MV-4-11 (cell line): ENCODE measurements at regions not wholly inside any gene's neighbourhood (a gene's known extent, or its start where the extent isn't known, plus 50 kb on each side); places are given as distances from the start of the nearest gene placed in this dataset.

Experiments used
- DNase-seq: peaks from one replicate; lab custom pipeline; 2025; lab: John Stamatoyannopoulos, UW

GRCh38 chr17:33642002-33642401, 348.9 kb upstream of the ASIC2 start:
- DNase-seq = no peak

DNA sequence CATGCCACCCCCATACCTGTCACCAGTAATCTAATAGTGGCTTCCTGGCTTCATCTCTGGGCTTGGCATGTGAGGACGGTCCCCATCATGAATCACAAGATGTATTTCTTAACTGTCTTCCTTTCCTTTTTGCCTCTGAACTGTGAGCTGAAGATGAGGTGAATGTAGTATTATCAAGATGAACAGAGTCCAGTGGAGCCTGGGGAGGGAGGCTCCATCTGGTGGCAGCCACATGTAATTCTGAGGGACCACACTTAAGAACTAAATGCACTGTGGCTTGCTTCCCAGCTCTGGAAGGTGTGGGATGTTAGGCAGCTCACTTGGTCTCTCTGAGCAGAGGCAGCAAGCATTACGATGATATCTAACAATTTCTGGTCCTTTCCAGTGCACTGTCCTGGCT, 354.9 kb upstream of the ASIC2 start:
- peak; percentile 22 for DNase-seq

GRCh38 chr17:33650304-33650703, 357.2 kb upstream of the ASIC2 start:
- no peak for DNase-seq

- no peak for DNase-seq
Measured at GRCh38 chr17:33651686-33652085, 358.6 kb upstream of the ASIC2 start.

GRCh38 chr17:33652731-33653398, 359.8 kb upstream of the ASIC2 start:
- no peak for DNase-seq

DNA sequence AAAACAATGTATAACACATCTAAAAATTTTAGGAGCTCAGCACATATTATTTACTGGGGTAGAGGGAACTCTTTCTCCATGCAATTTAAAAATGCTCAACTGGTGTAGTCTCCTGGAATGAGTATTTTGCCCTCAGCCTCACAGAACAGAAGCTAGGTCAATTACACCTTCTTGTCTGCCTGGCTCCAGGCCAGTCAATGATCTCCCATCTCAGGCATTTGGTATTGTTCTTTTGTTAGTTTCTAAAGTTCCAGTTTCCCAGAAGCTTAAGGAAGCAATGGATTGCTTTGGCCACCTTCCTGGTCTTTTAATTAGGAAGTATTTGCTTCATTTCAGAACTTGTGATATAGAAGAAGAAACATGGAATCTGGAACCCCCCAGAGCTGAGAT, 360.3 kb upstream of the ASIC2 start:
- no peak for DNase-seq

GRCh38 chr17:33657181-33657580, 364.1 kb upstream of the ASIC2 start:
- no peak for DNase-seq

DNA sequence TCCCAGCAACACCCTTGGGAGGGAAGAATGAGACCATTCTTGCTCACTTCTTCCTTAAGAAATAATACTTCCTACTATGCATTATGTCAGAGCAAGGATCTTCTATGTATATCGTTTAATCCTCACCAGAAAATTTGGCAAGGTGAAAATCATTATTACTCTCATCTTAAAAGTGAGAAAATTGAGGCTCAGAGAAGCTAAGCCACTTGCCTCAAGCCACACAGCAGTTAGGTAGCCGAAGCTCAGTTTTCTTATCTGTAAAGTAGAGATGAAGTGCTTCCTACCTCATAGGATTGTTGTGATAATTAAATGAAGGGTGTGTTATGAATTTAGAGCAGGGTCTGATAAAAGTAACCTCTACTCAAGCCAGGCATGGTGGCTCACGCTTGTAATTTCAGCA, 368.9 kb upstream of the ASIC2 start:
- DNase-seq = no peak

DNA sequence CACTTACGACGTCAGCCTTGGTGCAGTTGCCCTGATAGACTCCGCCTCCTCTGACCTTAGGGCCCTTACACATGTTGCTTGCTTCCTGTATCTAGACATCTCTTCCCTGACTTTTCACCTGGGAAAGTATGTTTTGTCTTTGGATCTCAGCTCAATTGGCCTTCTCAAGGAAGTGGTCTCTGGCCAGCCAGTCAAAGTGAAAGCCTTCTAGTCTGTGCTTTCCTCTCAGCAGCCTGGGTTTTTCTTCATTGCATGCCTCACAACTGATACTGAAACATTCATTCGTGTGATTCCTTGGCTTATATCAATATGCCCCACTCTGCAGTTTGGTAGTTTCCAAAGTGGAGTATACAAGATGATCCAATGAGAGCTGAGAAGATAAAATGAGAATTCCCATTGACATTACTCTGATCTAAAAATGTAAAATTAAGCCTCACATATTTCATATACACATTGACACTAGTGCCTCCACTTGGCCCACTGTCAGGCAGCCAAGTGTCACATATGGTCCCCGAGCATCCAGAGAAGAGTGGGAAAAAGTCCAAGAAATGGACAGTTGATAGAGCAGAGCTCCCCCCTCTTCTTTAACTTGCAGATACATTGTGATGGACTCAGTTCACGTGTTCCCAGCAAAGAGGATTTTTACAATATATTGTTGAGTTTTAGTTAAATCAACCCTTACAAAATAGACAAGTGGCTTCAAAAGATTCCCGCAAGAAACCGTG, 371.2 kb upstream of the ASIC2 start:
- no peak for DNase-seq

- DNase-seq = peak; percentile 42
Measured at GRCh38 chr17:33667052-33667509, 374.0 kb upstream of the ASIC2 start.

- no peak for DNase-seq
Measured at GRCh38 chr17:33667671-33668070, 374.6 kb upstream of the ASIC2 start.

DNA sequence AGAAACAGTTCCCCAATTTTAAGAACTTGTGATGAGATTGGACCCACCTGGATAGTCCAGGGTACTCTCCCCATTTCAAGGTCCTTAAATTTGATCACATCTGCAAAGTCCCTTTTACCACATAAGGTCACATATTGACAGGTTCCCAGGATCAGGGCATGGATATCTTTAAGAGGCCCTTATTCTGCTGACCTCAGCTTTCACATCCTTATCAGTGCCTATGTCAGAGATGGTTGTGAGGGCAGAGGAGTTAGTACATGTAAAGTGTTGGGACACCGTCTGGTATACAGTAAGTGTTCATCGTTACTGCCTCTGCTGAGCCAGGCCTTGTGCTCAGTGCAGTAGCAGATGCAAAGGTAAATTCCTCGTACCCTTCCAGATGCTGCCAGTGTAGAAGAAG, 375.4 kb upstream of the ASIC2 start:
- no peak for DNase-seq

DNA sequence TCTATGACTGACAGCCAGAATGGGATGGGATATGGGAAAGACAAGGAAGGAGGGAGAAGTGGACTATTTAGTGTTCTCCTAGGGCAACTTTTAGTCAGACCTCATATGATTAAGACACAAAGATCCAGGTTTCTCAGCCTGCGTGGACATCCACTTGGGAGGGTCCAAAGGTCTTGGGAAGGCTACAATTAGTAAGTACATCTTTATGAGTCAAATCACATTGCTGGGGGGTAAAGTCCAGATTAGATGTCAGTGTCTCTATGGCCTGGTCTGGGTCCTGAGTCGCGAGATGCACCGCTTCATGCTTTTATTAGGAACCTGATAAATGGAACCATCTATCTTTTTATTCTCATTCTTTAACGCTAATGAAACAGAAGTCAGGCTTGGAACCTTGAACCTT, 378.4 kb upstream of the ASIC2 start:
- DNase-seq = no peak

GRCh38 chr17:33674685-33675084, 381.6 kb upstream of the ASIC2 start:
- peak; percentile 79 for DNase-seq

- no peak for DNase-seq
Measured at GRCh38 chr17:33676444-33676843, 383.3 kb upstream of the ASIC2 start.

DNA sequence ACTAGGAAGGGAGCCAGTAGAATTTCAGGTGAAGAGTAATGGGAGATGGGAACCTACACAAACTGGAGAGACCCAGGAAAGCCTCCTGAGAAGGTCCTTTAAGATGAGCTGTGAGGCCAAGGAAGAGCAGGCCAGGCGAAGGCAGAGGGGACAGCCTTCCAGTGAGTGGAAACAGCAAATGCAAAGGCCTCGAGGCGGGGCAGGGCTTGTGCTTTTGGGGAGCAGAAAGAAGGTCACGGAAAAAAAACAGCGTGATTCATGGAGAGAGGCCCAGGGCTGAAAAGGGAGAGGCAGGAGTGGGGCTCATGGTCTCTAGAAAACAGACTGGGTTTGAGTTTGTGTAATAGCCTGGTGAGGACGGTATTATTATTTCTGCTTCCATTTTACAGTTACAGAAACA, 386.5 kb upstream of the ASIC2 start:
- no peak for DNase-seq

DNA sequence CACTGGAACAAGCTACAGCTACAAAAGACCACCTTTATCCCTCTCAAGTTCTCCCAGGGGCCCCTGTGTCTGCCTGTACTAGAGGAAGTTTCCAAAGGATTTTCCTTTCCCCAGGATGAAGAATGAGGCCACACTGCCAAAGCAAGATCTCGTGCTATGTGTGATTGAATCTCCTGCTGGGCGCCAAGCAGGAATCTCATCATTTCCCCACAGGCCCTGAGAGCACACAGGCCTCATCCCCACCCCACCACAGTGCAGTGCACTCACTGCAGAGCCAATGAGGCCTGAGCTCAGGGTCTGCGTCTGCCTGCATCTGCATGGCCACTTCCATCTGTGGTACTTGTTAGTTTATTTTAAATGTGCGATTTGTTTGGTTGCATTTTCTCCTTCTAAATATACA, 387.4 kb upstream of the ASIC2 start:
- no peak for DNase-seq

- DNase-seq = no peak
Measured at GRCh38 chr17:33682599-33682998, 389.5 kb upstream of the ASIC2 start.

GRCh38 chr17:33684735-33685134, 391.6 kb upstream of the ASIC2 start:
- DNase-seq = no peak

DNA sequence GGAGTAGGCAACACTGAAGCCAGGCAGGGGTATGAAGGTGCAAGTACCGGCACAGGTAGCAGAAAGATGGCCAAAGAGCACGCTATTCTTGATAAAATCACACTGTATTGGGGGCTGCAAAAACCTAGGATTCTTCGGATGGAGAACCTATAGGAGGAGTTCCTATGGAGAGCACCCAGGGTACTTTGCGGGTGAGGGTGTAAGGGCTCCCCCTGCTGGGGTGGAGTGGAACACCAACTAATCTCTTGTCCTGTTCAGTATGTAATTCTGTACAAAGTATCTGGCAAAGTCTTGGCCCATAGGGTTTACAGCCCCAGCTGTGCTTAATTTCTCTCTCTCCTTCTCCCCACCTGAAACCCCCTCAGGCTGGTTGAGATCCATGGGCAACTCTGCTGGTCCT, 393.1 kb upstream of the ASIC2 start:
- DNase-seq = no peak

GRCh38 chr17:33687831-33688230, 394.7 kb upstream of the ASIC2 start:
- DNase-seq = no peak

DNA sequence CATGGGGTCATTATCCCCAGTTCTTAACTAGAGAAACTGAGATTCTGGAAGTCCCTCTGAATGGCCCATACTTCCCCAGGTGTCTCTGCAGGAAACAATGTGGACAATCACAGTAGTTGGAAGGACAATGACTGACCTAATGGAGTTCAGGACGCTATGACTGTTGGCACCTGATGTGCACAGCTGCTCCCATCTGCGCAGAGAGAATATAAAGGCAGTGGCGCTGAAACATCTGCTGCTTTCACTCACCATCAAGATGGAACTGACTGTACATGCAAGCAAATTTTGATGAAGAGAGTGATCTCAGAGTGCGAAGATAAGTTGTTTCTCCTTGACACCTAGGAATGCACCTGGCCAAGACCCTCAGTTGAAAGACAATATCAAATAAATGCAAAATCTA, 395.7 kb upstream of the ASIC2 start:
- no peak for DNase-seq

- no peak for DNase-seq
Measured at GRCh38 chr17:33689725-33690124, 396.6 kb upstream of the ASIC2 start.

- DNase-seq = no peak
Measured at GRCh38 chr17:33695431-33695830, 402.3 kb upstream of the ASIC2 start.
